Renal pelvis (tissue), 1 donor: ENCODE measurements at regions not wholly inside any gene's neighbourhood (a gene's known extent, or its start where the extent isn't known, plus 50 kb on each side); places are given as distances from the start of the nearest gene placed in this dataset.

Source experiments
- DNase-seq: peaks from one replicate; pipeline ENCODE4 v3.0.0-alpha.2; 2013

DNA sequence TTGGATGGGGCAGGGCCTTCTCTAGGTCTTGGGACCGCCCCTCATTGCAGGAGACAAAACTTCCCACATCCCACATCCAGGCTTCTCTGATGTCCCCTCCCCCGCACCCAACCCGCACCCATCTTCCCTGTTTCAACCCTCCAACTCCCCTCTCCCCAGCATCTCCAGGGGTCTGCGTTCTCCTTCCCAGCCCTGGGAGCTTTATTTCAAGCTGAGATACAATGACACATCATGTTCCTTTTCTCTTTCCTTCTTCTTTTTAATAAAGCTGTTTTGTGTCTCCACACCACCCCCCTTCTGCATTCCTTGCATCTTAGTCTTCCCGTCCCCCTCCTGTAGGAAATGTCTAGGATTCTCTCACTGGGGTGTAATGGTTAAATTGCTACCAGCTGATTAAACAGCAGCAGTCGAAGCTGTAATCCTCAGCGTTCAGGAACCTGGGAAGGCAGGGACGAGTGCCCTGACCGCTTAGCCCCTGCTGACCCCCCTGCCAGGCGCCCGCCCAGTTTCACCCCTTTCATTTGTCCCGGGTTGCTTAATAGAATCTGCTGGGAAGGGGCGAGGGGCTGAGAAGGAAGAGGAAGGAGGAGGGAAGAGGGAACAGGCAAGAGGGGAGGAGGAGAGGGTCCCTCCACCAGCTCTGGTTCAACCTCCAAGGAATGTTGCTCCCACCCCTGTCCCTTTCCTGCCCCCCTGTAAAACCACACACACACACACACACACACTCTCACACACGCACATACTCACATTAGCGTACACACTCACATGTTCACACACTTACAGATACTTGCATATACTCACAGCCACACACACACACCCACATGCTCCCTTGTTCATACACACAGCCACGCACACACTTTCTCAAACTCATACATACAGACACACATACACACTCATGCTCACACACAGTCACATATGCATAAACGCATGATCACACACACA, 104.5 kb upstream of the MED13L start:
- DNase-seq, result peak; percentile 65

DNA sequence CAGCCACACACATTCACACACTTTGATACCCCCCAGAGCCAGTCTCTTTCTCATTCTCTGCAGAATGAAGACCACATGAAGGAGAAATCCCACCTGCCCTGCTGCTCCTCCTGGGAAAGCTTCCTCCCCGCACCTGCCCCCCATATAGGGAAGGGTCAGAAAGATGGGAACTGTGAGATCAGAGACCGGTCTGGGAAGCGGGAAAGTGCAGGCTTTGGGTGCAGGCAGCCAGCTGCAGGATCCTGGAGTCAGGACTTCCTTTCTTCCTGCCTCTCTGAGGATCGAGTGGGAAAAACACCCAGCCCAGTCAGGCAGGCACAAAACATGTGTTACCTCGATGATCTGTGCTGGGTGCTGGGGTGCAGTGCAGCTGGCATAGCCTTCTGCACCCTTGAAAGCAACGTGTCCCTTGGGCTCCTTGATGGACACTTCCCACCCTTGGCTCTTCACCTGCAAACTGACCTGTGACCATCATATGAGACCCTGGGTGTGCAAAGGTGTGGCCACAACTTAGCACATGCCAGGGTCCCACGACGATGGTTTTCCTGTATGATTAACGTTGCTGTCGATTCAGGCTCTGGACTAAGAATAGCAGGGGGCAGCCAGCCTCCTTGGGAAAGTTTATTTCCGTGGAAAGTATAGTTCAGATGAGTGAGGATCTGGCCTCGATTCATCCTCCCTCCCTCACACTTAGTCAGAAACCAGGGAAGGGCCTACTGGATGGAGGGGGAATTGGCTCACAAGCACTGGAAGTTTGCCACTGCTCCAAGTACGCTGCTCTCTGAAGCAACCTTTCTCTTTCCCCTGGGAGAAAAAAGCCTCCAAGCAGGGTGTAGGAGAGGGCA, 105.4 kb upstream of the MED13L start:
- no peak for DNase-seq

DNA sequence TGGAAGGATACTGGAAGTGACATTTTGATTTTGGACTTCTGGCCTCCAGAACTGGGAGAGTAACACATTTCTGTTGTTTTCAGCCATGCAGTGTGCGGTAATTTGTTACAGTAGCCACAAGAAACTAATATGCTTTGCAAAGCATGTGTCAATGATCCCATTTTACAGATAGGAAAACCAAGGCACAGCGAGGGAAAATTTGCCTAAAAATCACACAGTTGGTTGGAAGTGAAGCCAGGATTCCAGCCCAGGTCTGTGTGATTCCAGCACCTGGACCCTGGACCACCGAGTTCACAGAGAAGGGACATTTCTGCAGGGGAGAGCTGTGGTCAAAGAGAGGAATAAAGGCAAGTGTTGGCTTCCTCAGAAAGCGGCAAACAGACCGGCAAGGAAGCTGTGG, 106.7 kb upstream of the MED13L start:
- DNase-seq, result no peak

DNA sequence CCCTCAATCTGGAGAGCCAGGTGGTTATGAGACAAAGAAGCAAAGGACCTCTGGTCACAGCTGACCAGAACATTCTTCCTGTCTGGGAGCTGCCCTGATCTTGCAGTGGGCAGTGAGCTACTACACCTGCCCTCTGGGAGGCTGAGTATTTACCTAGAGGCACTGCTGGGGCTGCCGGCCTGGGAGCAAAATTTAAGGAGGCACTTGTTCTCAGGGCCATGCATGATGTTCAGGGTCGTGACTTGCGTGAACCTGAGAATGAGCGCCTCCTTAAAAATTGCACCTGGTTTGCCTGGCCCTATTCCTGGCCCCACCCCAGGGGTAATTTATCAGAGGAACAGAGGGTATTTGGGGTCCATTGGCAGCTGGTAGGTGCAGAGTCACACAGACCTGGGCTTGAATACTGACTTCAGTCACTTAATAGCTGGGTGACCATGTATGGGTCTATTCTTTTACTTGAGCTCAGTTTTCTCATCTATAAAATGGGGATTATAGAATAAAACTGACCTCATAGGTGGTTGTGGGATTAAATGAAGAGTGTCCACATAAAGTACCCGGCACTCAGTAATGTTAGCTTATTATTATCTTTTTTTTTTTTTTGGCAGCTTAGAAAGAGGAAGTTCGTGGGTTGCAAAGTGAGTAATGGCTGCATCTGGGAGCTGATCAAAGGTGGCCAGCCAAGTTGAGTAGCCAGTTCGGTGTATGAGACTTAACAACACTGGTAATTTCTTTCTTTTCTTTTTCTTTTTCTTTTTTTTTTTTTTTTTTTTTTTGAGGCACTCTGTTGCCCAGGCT, 107.4 kb upstream of the MED13L start:
- no peak for DNase-seq

DNA sequence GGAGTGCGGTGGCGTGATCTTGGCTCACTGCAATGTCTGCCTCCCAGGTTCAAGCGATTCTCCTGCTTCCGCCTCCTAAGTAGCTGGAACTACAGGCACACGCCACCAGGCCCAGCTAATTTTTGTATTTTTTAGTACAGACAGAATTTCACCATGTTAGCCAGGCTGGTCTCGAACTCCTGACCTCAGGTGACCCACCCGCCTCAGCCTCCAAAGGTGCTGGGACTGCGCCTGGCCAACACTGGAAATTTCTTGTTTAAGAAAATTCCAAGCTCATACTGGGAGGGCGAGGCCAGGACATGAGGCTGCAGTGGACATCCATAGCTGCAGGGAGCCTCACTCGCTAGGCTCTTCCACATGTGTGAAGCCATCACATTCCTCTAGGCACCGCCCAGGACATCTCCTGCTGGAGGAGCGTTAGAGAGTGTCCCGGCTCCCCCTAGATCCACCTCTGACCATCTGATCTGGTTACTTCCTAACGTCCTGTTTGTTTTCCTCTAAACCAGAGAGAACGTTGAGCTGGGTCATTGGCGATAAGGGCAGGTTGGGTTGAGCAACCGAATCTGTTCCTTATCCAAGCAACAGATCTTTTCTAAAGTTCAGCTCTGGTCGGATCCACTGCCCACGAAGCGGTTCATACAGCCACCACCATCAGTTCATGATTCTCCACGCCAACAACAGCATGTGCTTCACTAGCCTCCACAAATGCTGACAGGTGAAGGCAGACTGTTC, 108.2 kb upstream of the MED13L start:
- no peak for DNase-seq

DNA sequence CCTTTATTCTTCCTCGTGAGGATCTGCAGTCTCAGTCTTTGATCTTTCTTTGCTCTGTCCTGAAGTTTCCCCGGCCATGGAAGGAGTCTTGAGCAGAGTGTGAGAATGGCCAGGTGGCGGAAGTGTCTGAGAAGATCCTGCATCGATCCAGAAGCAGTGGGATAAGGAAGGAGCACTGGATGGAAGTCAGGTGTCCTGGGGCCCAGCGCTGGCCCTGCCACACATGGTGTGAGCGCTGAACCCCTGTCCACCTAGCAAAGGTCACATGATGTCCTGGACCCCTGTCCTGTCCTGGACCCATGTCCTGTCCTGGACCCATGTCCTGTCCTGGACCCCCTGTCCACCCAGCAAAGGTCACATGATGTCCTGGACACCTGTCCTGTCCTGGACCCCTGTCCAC, 111.8 kb upstream of the MED13L start:
- no peak for DNase-seq

DNA sequence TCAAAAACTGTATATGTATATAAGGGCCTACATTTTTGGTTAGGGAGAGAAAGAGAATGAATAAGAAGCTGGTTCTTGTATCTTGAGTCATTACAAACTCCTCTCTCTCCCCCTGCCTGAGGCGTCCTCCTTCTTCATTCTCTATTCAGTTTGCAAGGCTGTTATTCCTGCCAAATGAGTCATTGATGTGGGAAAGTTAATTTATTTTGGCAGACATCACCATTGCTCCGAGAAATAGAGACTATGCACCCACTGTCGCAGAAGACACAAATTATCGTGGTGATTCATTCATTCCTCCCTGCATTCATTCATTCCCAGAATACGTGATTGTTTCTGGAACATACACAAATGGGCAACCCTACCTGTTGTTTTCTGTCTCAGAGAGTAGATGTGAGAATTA, 112.5 kb upstream of the MED13L start:
- no peak for DNase-seq

DNA sequence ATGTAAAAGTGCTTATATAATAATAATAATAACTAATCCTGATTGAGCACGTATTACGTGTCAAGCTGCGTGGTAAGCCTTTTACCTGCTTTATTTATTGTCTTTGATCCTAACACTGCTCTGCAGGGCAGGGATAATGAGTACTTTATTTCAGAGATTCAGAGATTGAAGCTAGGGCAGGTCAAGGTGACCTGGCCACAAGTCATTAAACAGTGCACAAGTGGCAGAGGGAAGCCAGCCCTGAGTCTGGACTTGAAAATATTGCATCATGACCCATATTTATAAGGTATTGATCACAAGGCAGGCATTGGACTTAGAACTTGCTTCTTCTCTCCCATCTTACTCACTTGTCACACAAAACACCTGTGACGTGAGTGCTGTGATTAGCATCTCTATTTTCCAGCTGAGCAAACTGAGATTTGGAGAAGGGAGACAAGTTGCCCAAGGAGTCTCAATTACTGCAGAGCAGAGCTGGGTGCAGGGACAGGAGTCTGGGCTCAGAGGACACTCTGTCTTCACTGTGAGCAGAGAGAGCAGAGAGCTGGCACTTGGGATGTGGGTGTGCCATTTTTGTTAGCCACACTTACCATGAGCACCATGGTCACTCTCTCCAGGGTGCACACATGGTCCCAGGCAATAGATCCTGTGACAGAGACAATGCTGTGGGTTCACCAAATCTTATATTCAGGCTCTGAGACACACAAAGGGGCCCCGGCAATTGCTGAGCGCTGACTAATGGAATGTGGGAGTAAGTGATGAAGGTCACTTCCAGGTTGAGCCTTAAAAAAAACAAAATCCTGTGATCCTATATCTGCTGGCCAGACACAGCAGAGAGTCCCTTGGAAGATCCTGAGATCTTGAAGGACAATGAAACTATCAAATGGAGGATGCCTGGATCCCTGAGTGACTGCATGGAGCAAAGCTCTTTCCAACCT, 113.2 kb upstream of the MED13L start:
- no peak for DNase-seq

DNA sequence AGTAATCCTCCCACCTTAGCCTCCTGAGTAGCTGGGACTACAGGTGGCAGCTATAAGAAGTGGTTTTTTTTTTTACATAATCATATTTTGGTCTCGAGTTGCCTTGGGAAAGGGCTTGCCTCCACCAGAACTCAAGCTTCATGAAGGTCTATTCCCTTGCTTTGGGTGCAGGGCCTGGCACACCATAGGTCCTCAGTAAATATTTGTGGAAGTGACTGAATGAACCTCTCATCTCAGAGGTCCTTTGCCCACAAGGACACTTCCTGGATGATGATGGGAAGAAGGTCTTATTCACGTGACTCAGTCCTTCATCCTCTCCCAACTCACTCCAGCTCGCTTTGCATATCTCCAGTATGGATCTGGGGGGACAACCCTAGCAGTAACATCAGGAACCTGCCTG, 114.0 kb upstream of the MED13L start:
- no peak for DNase-seq

DNA sequence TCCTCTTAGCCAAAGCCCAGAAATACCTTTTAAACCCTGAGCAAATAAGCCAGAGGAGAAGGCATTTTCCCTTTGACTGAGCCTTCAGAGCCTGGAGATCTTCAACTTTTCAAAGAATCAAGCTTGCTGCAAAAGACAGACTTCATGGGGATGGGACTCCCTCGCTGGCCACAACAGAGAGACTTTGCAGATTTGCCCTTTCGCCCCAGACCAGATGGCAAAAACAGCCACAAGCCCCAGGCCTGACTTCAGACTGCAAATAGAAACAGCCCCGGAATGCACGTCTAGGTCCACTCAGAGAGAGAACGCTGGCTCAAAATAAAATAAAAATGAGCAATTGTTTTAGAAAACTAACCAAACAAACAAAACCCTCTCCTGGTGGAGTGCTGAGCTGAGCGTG, 114.6 kb upstream of the MED13L start:
- DNase-seq, result no peak

DNA sequence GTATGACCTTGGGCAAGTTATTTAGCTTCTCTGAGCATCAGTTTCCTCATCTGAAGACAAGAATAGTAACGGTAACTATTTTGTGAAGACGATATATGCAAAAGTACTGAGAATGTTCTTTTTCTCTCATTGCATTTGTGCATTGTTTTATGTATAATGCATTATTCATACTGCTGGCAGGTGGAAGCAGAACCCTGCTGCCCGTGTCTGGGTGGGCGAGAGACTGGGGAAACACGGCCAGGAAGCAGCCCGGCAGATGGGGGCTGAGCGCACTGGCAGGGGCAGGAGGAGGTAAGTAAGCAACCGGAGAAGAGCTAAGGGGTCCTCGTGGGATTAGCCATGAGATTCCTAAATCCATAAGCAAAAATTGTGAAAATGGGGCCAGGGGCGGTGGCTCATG, 115.8 kb upstream of the MED13L start:
- no peak for DNase-seq

DNA sequence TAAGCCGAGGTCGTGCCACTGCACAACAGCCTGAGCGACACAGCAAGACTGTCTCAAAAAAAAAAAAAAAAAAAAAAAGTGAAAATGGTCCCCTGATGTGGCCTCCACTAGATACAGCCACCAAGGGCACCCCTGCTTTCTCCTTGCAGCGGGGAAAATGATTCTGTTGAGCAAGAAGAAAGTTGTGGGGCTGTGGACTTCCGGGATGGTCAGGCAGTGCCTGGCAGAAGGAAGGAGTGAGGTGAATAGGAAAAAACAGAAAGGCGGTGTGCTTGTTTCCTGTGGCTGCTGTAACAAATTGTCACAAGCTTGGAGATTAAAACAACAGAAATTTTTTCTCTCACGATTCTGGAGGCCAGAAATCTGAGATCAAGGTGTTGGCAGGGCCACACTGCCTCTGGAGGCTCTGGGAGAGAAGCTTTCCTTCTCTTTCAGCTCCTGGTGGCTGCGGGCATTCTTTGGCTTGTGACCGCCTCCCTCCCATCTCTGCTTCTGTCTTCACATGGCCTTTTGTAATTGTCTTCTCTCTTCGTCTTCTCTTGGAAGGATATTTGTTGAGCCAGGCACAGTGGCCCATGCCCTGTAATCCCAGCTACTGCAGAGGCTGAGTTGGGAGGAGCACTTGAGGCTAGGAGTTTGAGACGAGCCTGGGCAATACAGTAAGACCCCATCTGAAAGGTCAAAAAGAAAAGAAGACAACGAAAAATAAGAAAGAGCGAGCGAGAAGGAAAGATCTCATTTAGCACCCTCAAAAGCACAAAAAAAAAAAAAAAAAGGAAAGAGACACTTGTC, 116.6 kb upstream of the MED13L start:
- DNase-seq, result no peak

DNA sequence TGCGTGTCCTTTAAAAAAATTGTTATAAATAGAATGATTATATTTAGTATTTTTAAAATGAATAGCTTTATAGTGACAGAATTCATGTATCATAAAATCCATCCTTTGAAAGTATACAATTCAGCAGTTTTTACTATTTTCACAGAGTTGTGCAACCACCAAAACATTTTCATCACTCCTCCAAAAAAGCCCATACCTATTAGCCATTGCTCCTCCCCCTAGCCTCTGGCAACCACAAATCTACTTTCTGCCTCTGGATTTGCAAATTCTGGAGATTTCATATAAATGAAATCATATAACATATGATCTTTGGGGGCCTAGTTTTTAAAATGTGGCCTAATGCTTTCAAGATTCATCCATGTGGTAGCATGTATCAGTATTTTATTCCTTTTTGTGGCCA, 117.9 kb upstream of the MED13L start:
- DNase-seq, result no peak

DNA sequence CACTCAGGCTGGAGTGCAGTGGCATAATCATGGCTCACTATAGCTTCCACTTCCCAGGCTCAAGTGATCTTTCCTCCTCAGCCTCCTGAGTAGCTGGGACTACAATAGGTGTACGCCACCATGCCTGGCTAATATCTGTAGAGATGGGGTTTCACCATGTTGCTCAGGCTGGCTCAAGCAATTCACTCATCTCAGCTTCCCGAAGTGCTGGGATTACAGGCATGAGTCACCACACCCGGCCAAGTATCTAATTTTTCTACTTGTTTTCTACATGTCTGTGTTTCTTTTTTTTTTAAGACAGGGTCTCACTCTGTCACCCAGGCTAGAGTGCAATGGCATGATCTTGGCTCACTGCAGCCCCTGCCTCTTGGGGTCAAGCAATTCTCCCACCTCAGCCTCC, 119.7 kb upstream of the MED13L start:
- DNase-seq, result no peak

DNA sequence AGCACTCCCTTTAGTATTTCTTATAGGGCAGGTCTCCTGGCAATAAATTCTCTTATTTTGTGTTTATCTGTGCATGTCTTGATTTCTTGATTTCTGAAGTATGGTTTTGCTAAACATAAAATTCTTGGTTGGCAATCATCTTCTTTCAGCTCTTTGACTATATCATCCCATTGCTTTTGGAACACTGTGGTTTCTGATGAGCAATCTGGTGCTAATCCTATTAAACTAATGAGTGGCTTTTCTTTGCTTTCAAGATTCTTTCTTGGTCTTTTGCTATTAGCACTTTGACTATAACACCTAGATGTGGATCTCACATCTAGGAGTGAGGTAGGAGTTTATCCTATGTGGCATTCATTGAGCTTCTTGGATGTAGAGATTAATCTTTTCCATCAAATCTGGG, 120.7 kb upstream of the MED13L start:
- DNase-seq, result no peak

DNA sequence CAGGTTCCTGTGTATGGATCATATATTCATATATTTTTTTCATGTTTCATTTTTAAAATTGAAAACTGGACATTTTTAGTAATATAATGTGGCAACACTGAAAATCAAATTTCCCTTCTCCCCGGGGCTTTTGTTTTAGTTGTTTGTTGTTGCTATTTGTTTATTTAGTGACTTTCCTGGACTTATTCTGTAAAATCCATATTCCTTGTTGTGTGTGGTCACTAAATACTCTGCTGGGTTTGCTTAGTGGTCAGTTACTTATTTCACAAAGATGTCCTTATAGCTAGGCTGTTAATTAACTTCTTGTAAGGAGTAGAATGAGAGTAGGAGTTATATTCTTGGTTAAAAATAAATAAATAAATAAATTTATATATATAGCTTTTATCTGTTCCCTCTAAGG, 121.6 kb upstream of the MED13L start:
- DNase-seq, result no peak

DNA sequence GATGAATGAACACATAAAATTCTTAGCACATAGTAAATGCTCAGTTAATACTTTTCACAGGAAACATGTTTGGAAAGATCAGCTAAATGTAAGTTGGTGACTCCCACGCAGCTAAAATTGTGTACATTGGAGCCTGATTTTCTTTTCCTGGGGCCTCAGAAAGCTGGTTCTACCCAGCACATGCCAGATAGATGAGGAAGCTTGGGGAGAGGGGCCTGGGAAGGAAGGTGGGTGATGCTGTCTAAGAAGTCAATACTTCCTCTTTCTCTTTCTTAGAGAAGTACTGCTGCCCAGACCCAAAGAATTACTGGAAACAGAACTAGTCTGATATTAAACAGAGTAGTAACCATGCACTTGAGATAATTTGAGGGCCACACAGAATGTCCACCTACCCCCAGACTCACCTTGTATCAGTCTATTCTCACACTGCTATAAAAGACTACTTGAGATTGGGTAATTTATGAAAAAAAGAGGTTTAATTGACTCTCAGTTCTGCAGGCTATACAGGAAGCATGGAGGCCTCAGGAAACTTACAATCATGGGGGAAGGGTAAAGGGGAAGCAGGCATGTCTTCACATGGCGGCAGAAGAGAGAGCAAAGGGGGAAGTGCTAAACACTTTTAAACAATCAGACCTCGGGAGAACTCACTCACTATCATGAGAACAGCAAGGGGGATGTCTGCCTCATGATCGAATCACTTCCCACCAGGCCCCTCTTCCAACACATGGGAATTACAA, 123.3 kb upstream of the MED13L start:
- no peak for DNase-seq

DNA sequence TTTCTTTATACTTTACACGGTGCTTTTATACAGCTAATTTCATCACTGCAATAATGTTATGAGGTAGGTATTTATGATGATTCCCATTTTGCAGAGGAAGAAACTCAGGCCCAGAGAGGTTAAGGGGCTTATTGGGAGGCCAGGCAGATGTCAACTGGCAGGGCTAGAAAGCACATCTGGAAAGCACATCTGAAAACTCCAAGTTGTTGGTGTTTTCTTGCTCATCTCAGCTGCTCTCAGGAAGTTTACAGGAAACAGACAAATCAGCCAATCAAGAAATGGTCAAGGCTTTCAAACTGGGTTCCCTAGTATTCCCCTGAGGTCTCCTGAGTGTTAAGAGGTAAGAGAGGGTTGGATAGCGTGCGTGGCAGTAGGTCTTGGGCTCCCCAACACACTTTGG, 124.1 kb upstream of the MED13L start:
- DNase-seq, result no peak
